H1 (cell line): ENCODE measurements at regions not wholly inside any gene's neighbourhood (a gene's known extent, or its start where the extent isn't known, plus 50 kb on each side); places are given as distances from the start of the nearest gene placed in this dataset.

ENCODE experiments used
- CTCF ChIA-PET: fragments of 300-600 bp; sonication (Branson Sonifier 250); formaldehyde crosslinking; loops from one replicate; lab custom pipeline; 2021; ENCODE audit not compliant: partially characterized antibody; lab: Charles Lee
- POLR2A ChIA-PET: fragments of 300-600 bp; sonication (Branson Sonifier 250); formaldehyde crosslinking; loops from one replicate; lab custom pipeline; 2021; ENCODE audit warnings: inconsistent platforms; ENCODE audit not compliant: partially characterized antibody; lab: Charles Lee
- DNase-seq, 2 experiments: peaks; one replicate each; pipeline versions ENCODE4 v3.0.0 to v3.0.0-alpha.2; 2010 to 2022; ENCODE audit warnings: low spot score in 2 of 2, low read depth in 1 of 2, mixed read lengths in 1 of 2
- FAIRE-seq: peaks from 2 replicates; lab custom pipeline; 2011; peaks lifted over from hg19 to GRCh38; lab: Jason Lieb, UNC
- H2AFZ ChIP-seq: 2 replicates; pipeline ENCODE4 v1.8.1; 2012; ENCODE audit warnings: low read length, inconsistent platforms
- H2AK5ac ChIP-seq: 2 replicates; pipeline ENCODE4 v1.6.1; 2013; ENCODE audit warnings: low read depth, low read length
- H2BK120ac ChIP-seq: replicated peaks from 2 replicates; pipeline ENCODE3; 2013; ENCODE audit warnings: low read depth, low read length, inconsistent platforms
- H2BK12ac ChIP-seq: 2 replicates; pipeline ENCODE4 v1.6.1; 2013; ENCODE audit warnings: low read depth, low read length
- H2BK15ac ChIP-seq: 2 replicates; pipeline ENCODE4 v1.6.1; 2013; ENCODE audit warnings: low read length
- H2BK20ac ChIP-seq: 2 replicates; pipeline ENCODE4 v1.6.1; 2013; ENCODE audit warnings: low read length
- H2BK5ac ChIP-seq: 2 replicates; pipeline ENCODE4 v1.6.1; 2013; ENCODE audit warnings: low read depth, low read length
- H3K14ac ChIP-seq: 2 replicates; pipeline ENCODE4 v1.6.1; 2013; ENCODE audit warnings: inconsistent platforms; ENCODE audit not compliant: insufficient read length
- H3K18ac ChIP-seq: 2 replicates; pipeline ENCODE4 v1.6.1; 2013; ENCODE audit warnings: low read length; ENCODE audit errors: extremely low read depth
- H3K23ac ChIP-seq: 2 replicates; pipeline ENCODE4 v1.6.1; 2013; ENCODE audit warnings: inconsistent platforms; ENCODE audit not compliant: insufficient read length
- H3K23me2 ChIP-seq: 2 replicates; pipeline ENCODE4 v1.6.1; 2013; ENCODE audit warnings: low read depth, low read length
- H3K27ac ChIP-seq: 2 replicates; pipeline ENCODE4 v1.6.1; 2011; ENCODE audit warnings: low read depth, low read length, inconsistent platforms
- H3K27me3 ChIP-seq, 4 experiments: replicated peaks in 1 of 4; 1 replicate in 1 of 4; 2 replicates in 3 of 4; pipeline versions ENCODE4 v1.6.1 to v1.8.1; 2011 to 2013; ENCODE audit warnings: low read length in 3 of 4, mild to moderate bottlenecking in 3 of 4, inconsistent platforms in 2 of 4, mixed read lengths in 2 of 4, moderate library complexity in 1 of 4; ENCODE audit not compliant: control insufficient read depth in 3 of 4, insufficient read depth in 3 of 4; ENCODE audit errors: extremely low read depth in 1 of 4
- H3K36me3 ChIP-seq, 4 experiments: 2 replicates each; pipeline versions ENCODE4 v1.6.1 to v1.8.1; 2011 to 2013; ENCODE audit warnings: mild to moderate bottlenecking in 4 of 4, low read length in 3 of 4, moderate library complexity in 2 of 4, control low read depth in 1 of 4, inconsistent platforms in 1 of 4; ENCODE audit not compliant: insufficient read depth in 4 of 4, control insufficient read depth in 2 of 4
- H3K4ac ChIP-seq: replicated peaks from 2 replicates; pipeline ENCODE3; 2013; ENCODE audit warnings: low read length, low read depth, mixed read lengths, inconsistent platforms; ENCODE audit not compliant: insufficient read length
- H3K4me1 ChIP-seq, 4 experiments: replicated peaks in 1 of 4; 1 replicate in 1 of 4; 2 replicates in 3 of 4; pipeline versions ENCODE4 v1.6.1 to v1.8.1; 2011 to 2013; ENCODE audit warnings: low read length in 3 of 4, inconsistent platforms in 2 of 4, mixed read lengths in 1 of 4; ENCODE audit not compliant: insufficient read depth in 4 of 4, control insufficient read depth in 3 of 4
- H3K4me2 ChIP-seq, 2 experiments: 2 replicates each; pipeline versions ENCODE4 v1.6.1 to v1.8.1; 2011 to 2013; ENCODE audit warnings: low read depth in 2 of 2, low read length in 2 of 2, control low read depth in 1 of 2, inconsistent platforms in 1 of 2, mild to moderate bottlenecking in 1 of 2; ENCODE audit not compliant: insufficient read depth in 1 of 2
- H3K4me3 ChIP-seq, 4 experiments: fragments of 200-600, 300-600 bp in 1 of 4; sonication (generic), shearing (Covaris generic), sonication (Bioruptor Twin) in 1 of 4; 2 replicates each; pipeline versions ENCODE4 v1.5.1 to v1.8.1; 2011 to 2016; ENCODE audit warnings: low read length in 4 of 4, low read depth in 3 of 4, control low read depth in 2 of 4, inconsistent platforms in 2 of 4, mild to moderate bottlenecking in 2 of 4, mixed read lengths in 1 of 4, moderate library complexity in 1 of 4; ENCODE audit not compliant: insufficient read depth in 2 of 4; ENCODE audit errors: extremely low read depth in 1 of 4
- H3K56ac ChIP-seq: replicated peaks from 2 replicates; pipeline ENCODE3; 2013; ENCODE audit warnings: low read depth, mild to moderate bottlenecking, mixed read lengths, low read length, inconsistent platforms; ENCODE audit not compliant: insufficient read length
- H3K79me1 ChIP-seq: 2 replicates; pipeline ENCODE4 v1.6.1; 2013; ENCODE audit warnings: low read depth, low read length, control low read depth
- H3K79me2 ChIP-seq, 2 experiments: 2 replicates each; pipeline versions ENCODE4 v1.6.1 to v1.8.1; 2012 to 2013; ENCODE audit warnings: low read length in 2 of 2, mild to moderate bottlenecking in 2 of 2, inconsistent platforms in 1 of 2; ENCODE audit not compliant: insufficient read depth in 2 of 2, control insufficient read depth in 1 of 2
- H3K9ac ChIP-seq, 4 experiments: replicated peaks in 1 of 4; 1 replicate in 1 of 4; 2 replicates in 3 of 4; pipeline versions ENCODE4 v1.6.1 to v1.8.1; 2011 to 2013; ENCODE audit warnings: low read depth in 3 of 4, low read length in 3 of 4, control low read depth in 2 of 4, mild to moderate bottlenecking in 2 of 4, moderate library complexity in 2 of 4, inconsistent platforms in 1 of 4; ENCODE audit errors: extremely low read depth in 1 of 4
- H3K9me3 ChIP-seq, 2 experiments: 2 replicates each; pipeline versions ENCODE4 v1.6.1 to v1.8.1; 2012 to 2013; ENCODE audit warnings: mild to moderate bottlenecking in 2 of 2, moderate library complexity in 2 of 2, control low read depth in 1 of 2, inconsistent platforms in 1 of 2, low read depth in 1 of 2, low read length in 1 of 2, mixed read lengths in 1 of 2; ENCODE audit not compliant: insufficient read depth in 2 of 2
- H4K20me1 ChIP-seq, 2 experiments: replicated peaks in 1 of 2; 2 replicates each; pipeline versions ENCODE3 to v1.8.1; 2011 to 2013; ENCODE audit warnings: inconsistent platforms in 2 of 2, low read length in 2 of 2, mild to moderate bottlenecking in 1 of 2; ENCODE audit not compliant: insufficient read depth in 2 of 2, control insufficient read depth in 1 of 2
- H4K5ac ChIP-seq: 2 replicates; pipeline ENCODE4 v1.6.1; 2013; ENCODE audit warnings: low read length, low read depth, mixed read lengths, inconsistent platforms; ENCODE audit not compliant: insufficient read length
- H4K8ac ChIP-seq: 2 replicates; pipeline ENCODE4 v1.8.0; 2013; ENCODE audit warnings: mild to moderate bottlenecking, moderate library complexity, low read length, inconsistent platforms; ENCODE audit not compliant: insufficient read depth; ENCODE audit errors: extremely low read depth
- H4K91ac ChIP-seq: replicated peaks from 2 replicates; pipeline ENCODE3; 2013; ENCODE audit warnings: low read length, mixed read lengths, inconsistent platforms; ENCODE audit not compliant: insufficient read length
- E2F6 ChIP-seq: IDR thresholded peaks from 2 replicates; pipeline ENCODE4 v1.6.1; 2012; ENCODE audit warnings: inconsistent platforms
- SIN3A ChIP-seq, 2 experiments: IDR thresholded peaks in 1 of 2; conservative IDR thresholded peaks in 1 of 2; 2 replicates each; pipeline ENCODE4 v1.6.1; 2011 to 2012; ENCODE audit warnings: low read length in 2 of 2, improper control_type of control experiment in 1 of 2, low read depth in 1 of 2, mild to moderate bottlenecking in 1 of 2
- WGBS, 2 experiments: shearing (Covaris generic) in 1 of 2; methylation state at CpG; one replicate each; pipeline versions ENCODE4 v1.1.6 to v1.1.7; 2013 to 2015; ENCODE audit warnings: low lambda C conversion rate in 2 of 2, mixed read lengths in 2 of 2, inconsistent platforms in 1 of 2, low coverage in 1 of 2, missing lambda C conversion rate in 1 of 2; ENCODE audit not compliant: insufficient replicate concordance in 2 of 2, insufficient coverage in 1 of 2, insufficient read length in 1 of 2; ENCODE audit errors: extremely low coverage in 1 of 2, missing lambda C conversion rate in 1 of 2; 5-methylcytosine and 5-hydroxymethylcytosine counted together

GRCh38 chr5:73295921-73296320 is 122.9 kb downstream of the TMEM174 start:
- Histone ChIP-seq H3K23me2 (no peaks in the 10 kb centered on the region), H3K79me2 (no peaks in the 10 kb centered on the region), H2BK12ac (no peak overlapping the region), H3K4me3 (no peak overlapping the region), H3K9ac (no peak overlapping the region), H4K5ac (no peak overlapping the region), H3K4me2 (no peak overlapping the region), H3K27ac (no peak overlapping the region), H2BK20ac (no peak overlapping the region), H3K27me3 (peaks cover 48 to 66% (median 64%) of the 10 kb centered on the region in 4 experiments), H2BK15ac (no peak overlapping the region), H3K4ac (no peak overlapping the region), H2AFZ (no peak overlapping the region), H2AK5ac (no peak overlapping the region), H3K14ac (no peak overlapping the region), H4K20me1 (peaks cover 5 to 6% of the 10 kb centered on the region in 2 experiments), H3K4me1 (peaks cover 9 to 17% (median 13%) of the 10 kb centered on the region in 4 experiments), H2BK5ac (no peak overlapping the region), H3K9me3 (no peaks in the 10 kb centered on the region), H3K56ac (no peak overlapping the region), H3K36me3 (0 out of 8 replicates have a peak, but pooled peaks cover 0 to 3% (median 0%) of the 10 kb centered on the region in 4 experiments), H2BK120ac (no peak overlapping the region), H4K8ac (no peak overlapping the region), H3K79me1 (no peaks in the 10 kb centered on the region), H4K91ac (no peak overlapping the region), H3K18ac (no peak overlapping the region), H3K23ac (no peak overlapping the region)
- FAIRE-seq (no peak), DNase-seq (no peak)
- WGBS, 2 experiments: 43% methylated on average over 4 of the region's 4 CpGs; no CpG with 5 or more reads in 1 of the 2 experiments
- CTCF ChIA-PET: interaction anchor here (0.6 to 2.9 kb wide), 15 partner anchors 8 to 226 kb away, joined by 3 to 12 read pairs (median 4); no protein-coding TSS in a partner anchor
- POLR2A ChIA-PET: no interaction called here
- TF ChIP-seq SIN3A (conservative IDR thresholded peaks at IDR 0.05 in 1 of 2, IDR thresholded peaks at IDR 0.05 in 1 of 2; ENCODE audit: low read depth in 1 of 2, low read length in 2 of 2) (no peak), E2F6 (no peak)
